ENCODE measurements at regions not wholly inside any gene's neighbourhood (a gene's known extent, or its start where the extent isn't known, plus 50 kb on each side); places are given as distances from the start of the nearest gene placed in this dataset.

GRCh38 chr6:126811321-126811720 lies 307.1 kb upstream of the RSPO3 start:
- no peak overlapping the region for H2BK5ac ChIP-seq (ENCODE audit: low read depth, low read length, poor library complexity, severe bottlenecking)
- no peaks in the 10 kb centered on the region for H3K36me3 ChIP-seq (ENCODE audit: control insufficient read depth, insufficient read depth, low read length)
- no peak overlapping the region for H3K4me3 ChIP-seq (ENCODE audit: insufficient read depth, low read depth, low read length)
- BruUV-seq (replicated peaks) = no TSS peak
- no peaks in the 10 kb centered on the region for H3K9me3 ChIP-seq (ENCODE audit: control insufficient read depth, insufficient read depth, low read length)
- no peak overlapping the region for H3K56ac ChIP-seq (ENCODE audit: extremely low read depth, insufficient read depth, low read length)
- H3K27ac ChIP-seq (ENCODE audit: insufficient read depth, low read length) = no peak overlapping the region
- intact Hi-C loops (cut with micrococcal nuclease) (no loop called here), in situ Hi-C loops (cut with MboI; ENCODE audit: low sequenced_read_pairs) (no loop called here), dilution Hi-C loops (cut with HindIII; ENCODE audit: low sequenced_read_pairs, unreplicated experiment) (no loop called here)
- no peak for TF ChIP-seq RFX5 (IDR thresholded peaks at IDR 0.05; ENCODE audit: low read depth, low read length)
- no peak for TF ChIP-seq POLR2A (IDR thresholded peaks at IDR 0.05; ENCODE audit: low read depth, low read length)
- no peak for TF ChIP-seq ELK1 (IDR thresholded peaks at IDR 0.05; ENCODE audit: borderline replicate concordance, low read depth, low read length)
- no peak for TF ChIP-seq MAFK (IDR thresholded peaks at IDR 0.05; ENCODE audit: low read depth, low read length)
- no peak for TF ChIP-seq MAZ (IDR thresholded peaks at IDR 0.05; ENCODE audit: borderline replicate concordance, low read depth, low read length)
- no peak for TF ChIP-seq RCOR1 (IDR thresholded peaks at IDR 0.05; ENCODE audit: insufficient replicate concordance, low read length)
- TF ChIP-seq, protein P1, sequence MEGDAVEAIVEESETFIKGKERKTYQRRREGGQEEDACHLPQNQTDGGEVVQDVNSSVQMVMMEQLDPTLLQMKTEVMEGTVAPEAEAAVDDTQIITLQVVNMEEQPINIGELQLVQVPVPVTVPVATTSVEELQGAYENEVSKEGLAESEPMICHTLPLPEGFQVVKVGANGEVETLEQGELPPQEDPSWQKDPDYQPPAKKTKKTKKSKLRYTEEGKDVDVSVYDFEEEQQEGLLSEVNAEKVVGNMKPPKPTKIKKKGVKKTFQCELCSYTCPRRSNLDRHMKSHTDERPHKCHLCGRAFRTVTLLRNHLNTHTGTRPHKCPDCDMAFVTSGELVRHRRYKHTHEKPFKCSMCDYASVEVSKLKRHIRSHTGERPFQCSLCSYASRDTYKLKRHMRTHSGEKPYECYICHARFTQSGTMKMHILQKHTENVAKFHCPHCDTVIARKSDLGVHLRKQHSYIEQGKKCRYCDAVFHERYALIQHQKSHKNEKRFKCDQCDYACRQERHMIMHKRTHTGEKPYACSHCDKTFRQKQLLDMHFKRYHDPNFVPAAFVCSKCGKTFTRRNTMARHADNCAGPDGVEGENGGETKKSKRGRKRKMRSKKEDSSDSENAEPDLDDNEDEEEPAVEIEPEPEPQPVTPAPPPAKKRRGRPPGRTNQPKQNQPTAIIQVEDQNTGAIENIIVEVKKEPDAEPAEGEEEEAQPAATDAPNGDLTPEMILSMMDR (conservative IDR thresholded peaks at IDR 0.05; ENCODE audit: low read depth, low read length) = no peak
- TF ChIP-seq CHD1 (IDR thresholded peaks at IDR 0.05; ENCODE audit: low read depth, low read length) = no peak
- no peak for TF ChIP-seq NFE2L2 (IDR thresholded peaks at IDR 0.05; ENCODE audit: low read depth, low read length)
- no peak for TF ChIP-seq SMC3 (IDR thresholded peaks at IDR 0.05; ENCODE audit: low read depth, low read length)
- TF ChIP-seq RAD21 (IDR thresholded peaks at IDR 0.05; ENCODE audit: low read length) = no peak
- no peak for TF ChIP-seq CEBPB (IDR thresholded peaks at IDR 0.05; ENCODE audit: low read depth, low read length)
- TF ChIP-seq BHLHE40 (IDR thresholded peaks at IDR 0.05; ENCODE audit: low read depth, low read length) = no peak
- TF ChIP-seq FOS (IDR thresholded peaks at IDR 0.05; ENCODE audit: low read depth, low read length) = no peak
- TF ChIP-seq MXI1 (IDR thresholded peaks at IDR 0.05; ENCODE audit: borderline replicate concordance, low read depth, low read length) = no peak
- TF ChIP-seq, protein P2, sequence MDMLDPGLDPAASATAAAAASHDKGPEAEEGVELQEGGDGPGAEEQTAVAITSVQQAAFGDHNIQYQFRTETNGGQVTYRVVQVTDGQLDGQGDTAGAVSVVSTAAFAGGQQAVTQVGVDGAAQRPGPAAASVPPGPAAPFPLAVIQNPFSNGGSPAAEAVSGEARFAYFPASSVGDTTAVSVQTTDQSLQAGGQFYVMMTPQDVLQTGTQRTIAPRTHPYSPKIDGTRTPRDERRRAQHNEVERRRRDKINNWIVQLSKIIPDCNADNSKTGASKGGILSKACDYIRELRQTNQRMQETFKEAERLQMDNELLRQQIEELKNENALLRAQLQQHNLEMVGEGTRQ (IDR thresholded peaks at IDR 0.05; ENCODE audit: low read depth, low read length) = no peak
- H3K9ac ChIP-seq (ENCODE audit: low read depth, low read length) = no peak overlapping the region
- no peak overlapping the region for H3K14ac ChIP-seq (replicated peaks; ENCODE audit: low read depth, low read length)
- H3K4me1 ChIP-seq (ENCODE audit: control insufficient read depth, insufficient read depth, low read length) = no peaks in the 10 kb centered on the region; the same call in 1 of the 2 replicates
- H4K20me1 ChIP-seq (ENCODE audit: insufficient read depth, low read length) = no peaks in the 10 kb centered on the region
- POLR2A ChIA-PET (ENCODE audit: unreplicated experiment) = no interaction called here
- H2AK9ac ChIP-seq (replicated peaks; ENCODE audit: low read depth, low read length, poor library complexity) = no peak overlapping the region
- CTCF ChIA-PET = no interaction called here
- no peak overlapping the region for H2AFZ ChIP-seq (replicated peaks; ENCODE audit: low read length, poor library complexity)
- no peak overlapping the region for H4K8ac ChIP-seq (ENCODE audit: low read depth in 2 of 2, low read length in 2 of 2)
- peak; percentile 52 for DNase-seq
- no peaks in the 10 kb centered on the region for H3K9me1 ChIP-seq (ENCODE audit: insufficient read depth, low read length)
- no peak overlapping the region for H2BK20ac ChIP-seq (ENCODE audit: low read depth, low read length)
- peak; percentile 57; the same call in 1 of the 2 replicates for ATAC-seq (ENCODE audit: low read depth)
- no peak overlapping the region for H2BK15ac ChIP-seq (ENCODE audit: low read depth, low read length)
- H2AK5ac ChIP-seq (ENCODE audit: low read depth, low read length) = no peak overlapping the region
- H3K23ac ChIP-seq (ENCODE audit: low read depth, low read length) = no peak overlapping the region
- no peak overlapping the region for H4K5ac ChIP-seq (ENCODE audit: low read depth, low read length)
- H3K79me1 ChIP-seq (ENCODE audit: low read depth in 1 of 2, low read length in 2 of 2) = no peaks in the 10 kb centered on the region
- no peak overlapping the region for H4K91ac ChIP-seq (ENCODE audit: insufficient read depth, low read depth, low read length)
- H2BK120ac ChIP-seq (ENCODE audit: low read depth, low read length) = no peak overlapping the region
- no peak overlapping the region for H3K4ac ChIP-seq (ENCODE audit: low read depth, low read length)
- no peaks in the 10 kb centered on the region for H3K27me3 ChIP-seq (ENCODE audit: control insufficient read depth, insufficient read depth, low read length)
- WGBS, 2 experiments (ENCODE audit: extremely low coverage in 2 of 2, insufficient read length in 1 of 2) = no CpG with 5 or more reads among the region's 3 CpGs
- peak overlapping the region; percentile 27; the same call in 1 of the 2 replicates for H3K4me2 ChIP-seq (ENCODE audit: low read depth, low read length)
- H3K18ac ChIP-seq (ENCODE audit: low read depth, low read length) = no peak overlapping the region
